Neural cell (in vitro differentiated cells): ENCODE measurements at regions not wholly inside any gene's neighbourhood (a gene's known extent, or its start where the extent isn't known, plus 50 kb on each side); places are given as distances from the start of the nearest gene placed in this dataset.

Experiments
- H2AFZ ChIP-seq: fragments of 200-600, 300-800 bp; sonication (generic), shearing (Covaris generic); 2 replicates; pipeline ENCODE4 v1.6.0; 2014; ENCODE audit warnings: low read depth, mild to moderate bottlenecking, antibody characterized with exemption, low read length, moderate library complexity
- H3F3A ChIP-seq: fragments of 200-600 bp; shearing (Covaris generic); 2 replicates; pipeline ENCODE4 v1.6.1; 2016; ENCODE audit warnings: mild to moderate bottlenecking, moderate library complexity, mixed read lengths, antibody characterized with exemption, low read length; ENCODE audit not compliant: insufficient read depth, poor library complexity, severe bottlenecking
- H3K27ac ChIP-seq: fragments of 200-600, 300-800 bp; sonication (generic), shearing (Covaris generic); 2 replicates; pipeline ENCODE4 v1.5.1; 2014; ENCODE audit warnings: mild to moderate bottlenecking, low read length, moderate library complexity
- H3K27me3 ChIP-seq: fragments of 300-800, 200-600 bp; sonication (generic), shearing (Covaris generic); 2 replicates; pipeline ENCODE4 v1.6.0; 2014; ENCODE audit warnings: mild to moderate bottlenecking, low read depth, low read length, moderate library complexity; ENCODE audit not compliant: insufficient read depth
- H3K36me3 ChIP-seq: fragments of 300-800, 200-600 bp; sonication (generic), shearing (Covaris generic); 2 replicates; pipeline ENCODE4 v1.5.1; 2014; ENCODE audit warnings: mild to moderate bottlenecking, antibody characterized with exemption, low read length, moderate library complexity; ENCODE audit not compliant: insufficient read depth
- H3K4me2 ChIP-seq: fragments of 300-800, 200-600 bp; sonication (generic), shearing (Covaris generic); 2 replicates; pipeline ENCODE4 v1.6.0; 2014; ENCODE audit warnings: mild to moderate bottlenecking, low read length
- H3K4me3 ChIP-seq: fragments of 300-800, 200-600 bp; sonication (generic), shearing (Covaris generic); 2 replicates; pipeline ENCODE4 v1.5.1; 2014; ENCODE audit warnings: mild to moderate bottlenecking, low read length, moderate library complexity
- H3K79me2 ChIP-seq: fragments of 200-600 bp; shearing (Covaris generic); replicated peaks from 2 replicates; pipeline ENCODE4 v1.6.0; 2014; ENCODE audit warnings: mild to moderate bottlenecking, low read length, moderate library complexity; ENCODE audit not compliant: insufficient read depth
- H3K9ac ChIP-seq: fragments of 300-800, 200-600 bp; sonication (generic), shearing (Covaris generic); 2 replicates; pipeline ENCODE4 v1.6.1; 2016; ENCODE audit warnings: mild to moderate bottlenecking, low read length, mixed read lengths
- H3K9me2 ChIP-seq: fragments of 200-600 bp; shearing (Covaris generic); 2 replicates; pipeline ENCODE4 v1.6.1; 2016; ENCODE audit warnings: mild to moderate bottlenecking, low read length, mixed read lengths; ENCODE audit not compliant: insufficient read depth
- H3K9me3 ChIP-seq: fragments of 200-600, 300-800 bp; sonication (generic), shearing (Covaris generic); 2 replicates; pipeline ENCODE4 v1.6.1; 2016; ENCODE audit warnings: mild to moderate bottlenecking, mixed run types, low read length, moderate library complexity, mixed read lengths
- H4K20me1 ChIP-seq: fragments of 200-600 bp; shearing (Covaris generic); 2 replicates; pipeline ENCODE4 v1.6.1; 2016; ENCODE audit warnings: mild to moderate bottlenecking, mixed run types; ENCODE audit not compliant: insufficient read depth
- CTCF ChIP-seq: fragments of 450-650 bp; IDR thresholded peaks from 2 replicates; pipeline ENCODE4 v1.5.1; 2014; ENCODE audit warnings: antibody characterized with exemption, mild to moderate bottlenecking, moderate library complexity; ENCODE audit not compliant: poor library complexity, severe bottlenecking
- EP300 ChIP-seq: fragments of 450-650 bp; conservative IDR thresholded peaks from 2 replicates; pipeline ENCODE4 v1.6.1; 2014; ENCODE audit warnings: antibody characterized with exemption, mild to moderate bottlenecking, moderate library complexity; ENCODE audit not compliant: poor library complexity, severe bottlenecking
- EZH2 ChIP-seq: fragments of 200-600, 300-800 bp; shearing (Covaris generic), sonication (generic); IDR thresholded peaks from 2 replicates; pipeline ENCODE4 v1.6.1; 2014; ENCODE audit warnings: antibody characterized with exemption, low read length, borderline replicate concordance, mild to moderate bottlenecking; ENCODE audit not compliant: insufficient read depth, poor library complexity, severe bottlenecking
- MXI1 ChIP-seq: fragments of 450-650 bp; conservative IDR thresholded peaks from 2 replicates; pipeline ENCODE4 v1.6.1; 2014; ENCODE audit warnings: antibody characterized with exemption, mild to moderate bottlenecking; ENCODE audit not compliant: poor library complexity, severe bottlenecking
- POLR2AphosphoS5 ChIP-seq: IDR thresholded peaks from 2 replicates; pipeline ENCODE4 v1.6.1; 2012
- RAD21 ChIP-seq: fragments of 450-650 bp; conservative IDR thresholded peaks from 2 replicates; pipeline ENCODE4 v1.6.1; 2014; ENCODE audit warnings: antibody characterized with exemption, mild to moderate bottlenecking, moderate library complexity
- REST ChIP-seq: IDR thresholded peaks from 2 replicates; pipeline ENCODE4 v1.6.1; 2012; ENCODE audit warnings: borderline replicate concordance
- SMC3 ChIP-seq: fragments of 450-650 bp; conservative IDR thresholded peaks from 2 replicates; pipeline ENCODE4 v1.6.1; 2014; ENCODE audit warnings: antibody characterized with exemption, mild to moderate bottlenecking, moderate library complexity; ENCODE audit not compliant: poor library complexity
- TAF1 ChIP-seq: IDR thresholded peaks from 2 replicates; pipeline ENCODE4 v1.6.1; 2012; ENCODE audit warnings: low read depth

- no peaks in the 10 kb centered on the region for H4K20me1 ChIP-seq
- no peak overlapping the region for H2AFZ ChIP-seq
- no peaks in the 10 kb centered on the region for H3F3A ChIP-seq
- no peaks in the 10 kb centered on the region for H3K9me3 ChIP-seq
- no peaks in the 10 kb centered on the region for H3K79me2 ChIP-seq
- H3K4me2 ChIP-seq: no peak overlapping the region
- no peaks in the 10 kb centered on the region for H3K27me3 ChIP-seq
- no peaks in the 10 kb centered on the region for H3K9me2 ChIP-seq
- TF ChIP-seq RAD21: no peak
- TF ChIP-seq POLR2AphosphoS5: no peak
- no peak for TF ChIP-seq EP300
- no peak for TF ChIP-seq EZH2
- TF ChIP-seq REST: no peak
- H3K4me3 ChIP-seq: no peak overlapping the region
- H3K36me3 ChIP-seq: no peaks in the 10 kb centered on the region
- H3K27ac ChIP-seq: no peak overlapping the region
- no peak overlapping the region for H3K9ac ChIP-seq
Measured at GRCh38 chr21:35609263-35609662, 451.1 kb downstream of the SETD4 start.

- Histone ChIP-seq H3K4me3 (no peak overlapping the region), H2AFZ (no peak overlapping the region), H3K9me2 (no peaks in the 10 kb centered on the region), H3K27ac (no peak overlapping the region), H3K27me3 (no peaks in the 10 kb centered on the region), H3K9me3 (no peaks in the 10 kb centered on the region), H4K20me1 (no peaks in the 10 kb centered on the region), H3K79me2 (no peaks in the 10 kb centered on the region), H3K4me2 (no peak overlapping the region), H3K9ac (no peak overlapping the region), H3F3A (no peaks in the 10 kb centered on the region), H3K36me3 (no peaks in the 10 kb centered on the region)
- TF ChIP-seq POLR2AphosphoS5 (no peak), MXI1 (no peak), CTCF (no peak), EZH2 (no peak), TAF1 (no peak), RAD21 (no peak), REST (no peak), EP300 (no peak), SMC3 (no peak)
Measured at GRCh38 chr21:35607406-35607805, 452.9 kb downstream of the SETD4 start.
